ENCODE measurements at regions not wholly inside any gene's neighbourhood (a gene's known extent, or its start where the extent isn't known, plus 50 kb on each side); places are given as distances from the start of the nearest gene placed in this dataset.

DNA sequence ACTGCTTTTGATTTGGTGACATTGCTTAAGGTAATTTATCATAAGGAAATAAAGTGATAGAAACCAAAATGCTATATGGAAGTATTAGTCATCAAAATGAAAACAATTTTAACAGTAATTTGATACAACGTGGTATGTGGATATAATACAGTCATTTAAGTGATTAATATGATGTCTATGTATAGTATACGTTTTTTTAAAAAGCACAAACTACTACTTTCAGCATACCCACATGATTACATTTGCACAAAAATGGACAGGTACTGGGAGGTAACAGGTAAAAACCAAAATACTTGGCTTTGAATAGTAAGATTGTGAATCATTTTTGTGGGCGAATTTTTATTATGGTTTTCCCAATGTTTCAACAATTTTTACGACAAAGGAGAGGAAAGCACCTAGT, 97.6 kb downstream of the OGFRL1 start:
- Mint-ChIP-seq H3K9me3 (no peaks in the 10 kb centered on the region), H3K27ac (no peak overlapping the region), H3K4me1 (ENCODE audit: unreplicated experiment) (peaks cover 17% of the 10 kb centered on the region), H3K4me3 (no peak overlapping the region), H3K36me3 (no peaks in the 10 kb centered on the region), H3K27me3 (no peaks in the 10 kb centered on the region)
- TF ChIP-seq, protein P1, sequence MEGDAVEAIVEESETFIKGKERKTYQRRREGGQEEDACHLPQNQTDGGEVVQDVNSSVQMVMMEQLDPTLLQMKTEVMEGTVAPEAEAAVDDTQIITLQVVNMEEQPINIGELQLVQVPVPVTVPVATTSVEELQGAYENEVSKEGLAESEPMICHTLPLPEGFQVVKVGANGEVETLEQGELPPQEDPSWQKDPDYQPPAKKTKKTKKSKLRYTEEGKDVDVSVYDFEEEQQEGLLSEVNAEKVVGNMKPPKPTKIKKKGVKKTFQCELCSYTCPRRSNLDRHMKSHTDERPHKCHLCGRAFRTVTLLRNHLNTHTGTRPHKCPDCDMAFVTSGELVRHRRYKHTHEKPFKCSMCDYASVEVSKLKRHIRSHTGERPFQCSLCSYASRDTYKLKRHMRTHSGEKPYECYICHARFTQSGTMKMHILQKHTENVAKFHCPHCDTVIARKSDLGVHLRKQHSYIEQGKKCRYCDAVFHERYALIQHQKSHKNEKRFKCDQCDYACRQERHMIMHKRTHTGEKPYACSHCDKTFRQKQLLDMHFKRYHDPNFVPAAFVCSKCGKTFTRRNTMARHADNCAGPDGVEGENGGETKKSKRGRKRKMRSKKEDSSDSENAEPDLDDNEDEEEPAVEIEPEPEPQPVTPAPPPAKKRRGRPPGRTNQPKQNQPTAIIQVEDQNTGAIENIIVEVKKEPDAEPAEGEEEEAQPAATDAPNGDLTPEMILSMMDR (conservative IDR thresholded peaks at IDR 0.05) = no peak
- DNase-seq (ENCODE audit: extremely low spot score, unreplicated experiment) = no peak

- Mint-ChIP-seq H3K9me3 (peaks cover 5% of the 10 kb centered on the region), H3K36me3 (peaks cover 4% of the 10 kb centered on the region), H3K4me1 (ENCODE audit: unreplicated experiment) (peaks cover 23% of the 10 kb centered on the region), H3K27ac (no peak overlapping the region), H3K27me3 (no peaks in the 10 kb centered on the region), H3K4me3 (no peak overlapping the region)
- TF ChIP-seq, protein P1 (conservative IDR thresholded peaks at IDR 0.05) = no peak
- DNase-seq (ENCODE audit: extremely low spot score, unreplicated experiment) = no peak
These were observed 98.6 kb downstream of the OGFRL1 start for GRCh38 chr6:71387179-71387578.

DNA sequence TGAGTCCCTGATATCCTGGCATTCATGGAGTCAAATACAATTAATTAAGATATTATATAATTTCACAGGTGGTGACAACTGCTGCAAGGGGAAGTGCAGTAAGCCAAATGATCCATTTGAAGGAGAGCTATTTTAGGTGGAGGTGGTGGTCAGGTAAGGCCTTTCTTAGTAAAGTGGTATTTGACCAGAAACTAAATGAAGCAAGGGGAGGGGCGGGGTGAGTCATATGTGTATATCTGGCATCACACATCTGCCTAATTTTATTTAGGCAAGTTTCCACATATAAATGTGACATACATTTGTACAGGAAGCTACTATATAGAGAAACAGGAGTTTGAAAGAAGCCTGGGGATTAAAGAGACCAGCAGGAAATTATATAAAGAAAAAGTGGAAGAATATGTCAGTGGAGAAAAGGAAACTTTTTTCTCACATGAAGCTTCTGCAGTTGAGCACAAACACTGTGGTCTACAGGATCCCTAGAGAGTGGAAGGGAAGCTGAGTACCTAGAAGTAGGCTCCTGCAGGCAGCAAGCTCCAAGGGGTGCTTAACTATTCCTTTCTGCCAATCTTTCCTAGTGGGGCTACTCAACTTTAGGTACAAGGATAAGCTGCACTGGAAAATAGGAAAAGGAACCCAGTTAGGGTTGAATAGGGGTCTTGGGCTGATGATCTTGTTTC, 99.6 kb downstream of the OGFRL1 start:
- H3K36me3 Mint-ChIP-seq = peaks cover 4% of the 10 kb centered on the region
- H3K4me1 Mint-ChIP-seq (ENCODE audit: unreplicated experiment) = peaks cover 23% of the 10 kb centered on the region
- TF ChIP-seq, protein P1 (conservative IDR thresholded peaks at IDR 0.05) = no peak
- no peak overlapping the region for H3K27ac Mint-ChIP-seq
- H3K4me3 Mint-ChIP-seq = no peak overlapping the region
- H3K9me3 Mint-ChIP-seq = peaks cover 5% of the 10 kb centered on the region
- no peak for DNase-seq (ENCODE audit: extremely low spot score, unreplicated experiment)
- no peaks in the 10 kb centered on the region for H3K27me3 Mint-ChIP-seq

DNA sequence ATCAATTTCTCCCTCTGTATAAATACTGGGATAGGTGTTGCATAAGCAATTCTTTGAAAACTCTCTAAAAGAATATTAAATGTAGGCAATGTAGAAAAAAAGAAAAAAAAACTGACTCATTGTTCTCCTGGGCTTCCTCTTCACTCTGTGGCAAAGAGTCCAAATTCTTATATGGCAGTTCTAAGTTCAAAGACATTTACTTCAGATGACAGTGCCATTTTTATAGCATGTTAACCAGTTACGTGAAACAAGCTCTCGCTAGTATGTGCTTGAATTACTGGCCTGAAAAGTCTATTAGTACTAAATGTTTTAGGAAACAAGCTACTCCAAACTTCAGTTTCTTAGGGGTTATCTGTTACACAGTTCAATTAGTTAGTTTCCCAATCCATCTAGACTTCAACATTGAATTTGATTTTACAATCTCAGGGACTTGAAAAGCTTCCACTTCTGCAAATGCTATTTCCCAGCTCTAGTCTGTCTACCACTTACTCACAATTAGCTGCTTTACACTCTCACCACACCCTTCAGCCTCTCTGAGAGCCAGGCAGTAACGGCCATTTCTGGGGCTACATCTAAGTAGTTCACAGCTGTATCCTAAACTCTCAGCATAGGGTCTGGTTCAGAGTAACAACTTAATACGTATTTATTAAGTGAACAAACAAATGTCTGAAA, 100.4 kb downstream of the OGFRL1 start:
- H3K36me3 Mint-ChIP-seq = peaks cover 4% of the 10 kb centered on the region
- peaks cover 23% of the 10 kb centered on the region for H3K4me1 Mint-ChIP-seq (ENCODE audit: unreplicated experiment)
- no peaks in the 10 kb centered on the region for H3K27me3 Mint-ChIP-seq
- H3K9me3 Mint-ChIP-seq = peaks cover 5% of the 10 kb centered on the region
- DNase-seq (ENCODE audit: extremely low spot score, unreplicated experiment) = no peak
- H3K4me3 Mint-ChIP-seq = no peak overlapping the region
- H3K27ac Mint-ChIP-seq = no peak overlapping the region
- TF ChIP-seq, protein P1 (conservative IDR thresholded peaks at IDR 0.05) = no peak

GRCh38 chr6:71391126-71391525, 102.5 kb downstream of the OGFRL1 start:
- H3K36me3 Mint-ChIP-seq = peaks cover 4% of the 10 kb centered on the region
- no peaks in the 10 kb centered on the region for H3K27me3 Mint-ChIP-seq
- peaks cover 5% of the 10 kb centered on the region for H3K9me3 Mint-ChIP-seq
- TF ChIP-seq, protein P1 (conservative IDR thresholded peaks at IDR 0.05) = no peak
- DNase-seq (ENCODE audit: extremely low spot score, unreplicated experiment) = no peak
- H3K4me3 Mint-ChIP-seq = no peak overlapping the region
- H3K27ac Mint-ChIP-seq = no peak overlapping the region
- peaks cover 19% of the 10 kb centered on the region for H3K4me1 Mint-ChIP-seq (ENCODE audit: unreplicated experiment)

Measured in type B pancreatic cell (in vitro differentiated cells).